Astrocyte of the cerebellum (primary cell): ENCODE measurements at regions not wholly inside any gene's neighbourhood (a gene's known extent, or its start where the extent isn't known, plus 50 kb on each side); places are given as distances from the start of the nearest gene placed in this dataset.

Source experiments
- DNase-seq: peaks from one replicate; pipeline ENCODE4 v3.0.0-alpha.2; 2011; ENCODE audit warnings: low read depth
- H3K4me3 ChIP-seq: 2 replicates; pipeline ENCODE4 v1.5.1; 2011; ENCODE audit warnings: mild to moderate bottlenecking, low read depth, low read length, moderate library complexity
- CTCF ChIP-seq: IDR thresholded peaks from 2 replicates; pipeline ENCODE4 v1.5.1; 2012; ENCODE audit warnings: low read length, low read depth, moderate library complexity, mild to moderate bottlenecking; ENCODE audit errors: missing control alignments
- in situ Hi-C: cut with HindIII; loops from 2 replicates; pipeline ENCODE4 v1.10.0; 2017; ENCODE audit warnings: low sequenced_read_pairs

- in situ Hi-C loops, result loop anchor here (10.0 to 25.0 kb wide), 3 partner anchors 164 to 576 kb away; no protein-coding TSS in a partner anchor
- TF ChIP-seq CTCF, result no peak
- DNase-seq, result no peak
- no peak overlapping the region for H3K4me3 ChIP-seq
These were observed 151.6 kb upstream of the NAV2 start for GRCh38 chr11:19561011-19561410.

GRCh38 chr11:19560156-19560555 is 152.5 kb upstream of the NAV2 start:
- H3K4me3 ChIP-seq, result no peak overlapping the region
- in situ Hi-C loops, result loop anchor here (10.0 to 25.0 kb wide), 3 partner anchors 165 to 577 kb away; no protein-coding TSS in a partner anchor
- no peak for TF ChIP-seq CTCF

GRCh38 chr11:19559746-19560145 is 152.9 kb upstream of the NAV2 start:
- H3K4me3 ChIP-seq, result no peak overlapping the region
- in situ Hi-C loops, result loop anchor here (10.0 to 25.0 kb wide), 3 partner anchors 165 to 578 kb away; no protein-coding TSS in a partner anchor
- no peak for TF ChIP-seq CTCF
- DNase-seq, result no peak

More at GRCh38 chr11:19560156-19560555, 152.5 kb upstream of the NAV2 start:
- DNase-seq, result no peak

- in situ Hi-C loops, result loop anchor here (25.0 kb wide), 2 partner anchors 329 to 579 kb away; no protein-coding TSS in a partner anchor
These were observed 154.2 kb upstream of the NAV2 start for GRCh38 chr11:19558189-19558986.

GRCh38 chr11:19557720-19558140 is 154.9 kb upstream of the NAV2 start:
- peak; percentile 88 for TF ChIP-seq CTCF
- in situ Hi-C loops, result loop anchor here (25.0 kb wide), 2 partner anchors 330 to 580 kb away; no protein-coding TSS in a partner anchor
- DNase-seq, result no peak
- H3K4me3 ChIP-seq, result no peak overlapping the region

More at GRCh38 chr11:19558189-19558986, 154.2 kb upstream of the NAV2 start:
- no peak for TF ChIP-seq CTCF
- H3K4me3 ChIP-seq, result no peak overlapping the region
- DNase-seq, result no peak

- in situ Hi-C loops, result loop anchor here (25.0 kb wide), 2 partner anchors 330 to 580 kb away; no protein-coding TSS in a partner anchor
- no peak for TF ChIP-seq CTCF
- no peak for DNase-seq
- H3K4me3 ChIP-seq, result no peak overlapping the region
These were observed 155.5 kb upstream of the NAV2 start for GRCh38 chr11:19557185-19557584.
